CD4-positive, alpha-beta T cell (primary cell): ENCODE measurements at regions not wholly inside any gene's neighbourhood (a gene's known extent, or its start where the extent isn't known, plus 50 kb on each side); places are given as distances from the start of the nearest gene placed in this dataset.

ENCODE experiments used
- ATAC-seq: fragments of 200-7000 bp; cut with Tn5 transposase; one replicate; pipeline ENCODE4 v1.10.0; 2022; ENCODE audit warnings: mild to moderate bottlenecking; ENCODE audit not compliant: poor library complexity
- CTCF ChIA-PET: fragments of 350-600 bp; sonication (Branson Sonifier 250); formaldehyde crosslinking; loops from one replicate; lab custom pipeline; 2021; ENCODE audit warnings: antibody characterized with exemption, inconsistent platforms; lab: Charles Lee
- POLR2A ChIA-PET: fragments of 350-600 bp; sonication (Branson Sonifier 250); formaldehyde crosslinking; loops from one replicate; lab custom pipeline; 2021; ENCODE audit warnings: antibody characterized with exemption, inconsistent platforms; lab: Charles Lee
- DNase-seq, 14 experiments: peaks; one replicate each; pipeline ENCODE4 v3.0.0-alpha.2; 2013 to 2020; ENCODE audit warnings: mixed read lengths in 2 of 14
- H3K27ac ChIP-seq, 2 donors: one replicate each; pipeline versions ENCODE4 v1.5.1 to v1.7.0; 2013; ENCODE audit warnings: low read length in 2 of 2, low read depth in 1 of 2, mild to moderate bottlenecking in 1 of 2
- H3K27me3 ChIP-seq, 2 experiments: 1 replicate in 1 of 2; 2 replicates in 1 of 2; pipeline versions ENCODE4 v1.6.1 to v1.7.0; 2013; ENCODE audit warnings: low read length in 2 of 2, control low read depth in 1 of 2, mild to moderate bottlenecking in 1 of 2, moderate library complexity in 1 of 2; ENCODE audit not compliant: insufficient read depth in 2 of 2, control insufficient read depth in 1 of 2
- H3K36me3 ChIP-seq: one replicate; pipeline ENCODE4 v1.6.1; 2013; ENCODE audit warnings: low read length, control low read depth; ENCODE audit not compliant: insufficient read depth
- H3K4me1 ChIP-seq: one replicate; pipeline ENCODE4 v1.6.1; 2013; ENCODE audit warnings: low read length, control low read depth; ENCODE audit not compliant: insufficient read depth
- H3K4me3 ChIP-seq: one replicate; pipeline ENCODE4 v1.5.1; 2013; ENCODE audit warnings: mild to moderate bottlenecking, low read length, moderate library complexity
- H3K9me3 ChIP-seq, 2 experiments: 1 replicate in 1 of 2; 2 replicates in 1 of 2; pipeline versions ENCODE4 v1.6.1 to v1.7.0; 2013; ENCODE audit warnings: low read length in 2 of 2, mild to moderate bottlenecking in 2 of 2, control low read depth in 1 of 2, moderate library complexity in 1 of 2; ENCODE audit not compliant: control insufficient read depth in 1 of 2, insufficient read depth in 1 of 2
- H3K27ac Mint-ChIP-seq: one replicate; pipeline ENCODE4 v1.8.0; 2020; ENCODE audit warnings: mixed read lengths
- H3K27me3 Mint-ChIP-seq: one replicate; pipeline ENCODE4 v1.8.0; 2021; ENCODE audit warnings: mixed read lengths
- H3K36me3 Mint-ChIP-seq: one replicate; pipeline ENCODE4 v1.8.0; 2021; ENCODE audit warnings: low read depth, mixed read lengths
- H3K4me1 Mint-ChIP-seq: one replicate; pipeline ENCODE4 v1.8.0; 2021; ENCODE audit warnings: low read depth, mixed read lengths
- H3K4me3 Mint-ChIP-seq: one replicate; pipeline ENCODE4 v1.8.0; 2020; ENCODE audit warnings: mild to moderate bottlenecking, mixed read lengths
- H3K9me3 Mint-ChIP-seq: one replicate; pipeline ENCODE4 v1.8.0; 2020; ENCODE audit warnings: mixed read lengths
- CTCF ChIP-seq: fragments of 200-600 bp; IDR thresholded peaks from one replicate; pipeline ENCODE4 v1.8.0; 2022; ENCODE audit warnings: antibody characterized with exemption, mild to moderate bottlenecking
- intact Hi-C, 2 experiments: fragments of 100-400 bp; cut with DNase I in 1 of 2; cut with micrococcal nuclease in 1 of 2; formaldehyde crosslinking; loops; one replicate each; pipeline versions ENCODE4 v1.15.1 to v1.9.0; 2023 to 2025; cut with DNase I, micrococcal nuclease

- Histone ChIP-seq H3K27me3 (no peaks in the 10 kb centered on the region), H3K36me3 (no peaks in the 10 kb centered on the region), H3K4me1 (no peaks in the 10 kb centered on the region), H3K9me3 (no peaks in the 10 kb centered on the region), H3K4me3 (no peak overlapping the region), H3K27ac (no peak overlapping the region)
- no peak overlapping the region for H3K4me3 Mint-ChIP-seq
- ATAC-seq (no peak), DNase-seq (no peak)
- intact Hi-C loops, result no loop called here
- H3K4me1 Mint-ChIP-seq, result peaks cover 23% of the 10 kb centered on the region
- no peaks in the 10 kb centered on the region for H3K36me3 Mint-ChIP-seq
- ChIA-PET CTCF (no interaction called here), POLR2A (no interaction called here)
- no peak for TF ChIP-seq CTCF
- H3K27me3 Mint-ChIP-seq, result no peaks in the 10 kb centered on the region
- H3K9me3 Mint-ChIP-seq, result no peaks in the 10 kb centered on the region
- H3K27ac Mint-ChIP-seq, result no peak overlapping the region
These were observed 516.7 kb upstream of the B3GALT2 start for GRCh38 chr1:193703121-193703520.

GRCh38 chr1:193701759-193702158 is 515.3 kb upstream of the B3GALT2 start:
- Mint-ChIP-seq H3K27ac (no peak overlapping the region), H3K4me1 (peaks cover 14% of the 10 kb centered on the region), H3K27me3 (no peaks in the 10 kb centered on the region), H3K4me3 (no peak overlapping the region), H3K9me3 (no peaks in the 10 kb centered on the region), H3K36me3 (no peaks in the 10 kb centered on the region)
- no peak for TF ChIP-seq CTCF
- CTCF ChIA-PET, result no interaction called here
- Histone ChIP-seq H3K4me1 (no peaks in the 10 kb centered on the region), H3K4me3 (no peak overlapping the region), H3K9me3 (no peaks in the 10 kb centered on the region), H3K36me3 (no peaks in the 10 kb centered on the region), H3K27me3 (no peaks in the 10 kb centered on the region), H3K27ac (no peak overlapping the region)
- DNase-seq (no peak), ATAC-seq (no peak)
- intact Hi-C loops, result no loop called here
- POLR2A ChIA-PET, result no interaction called here

- Mint-ChIP-seq H3K9me3 (no peaks in the 10 kb centered on the region), H3K4me1 (peaks cover 14% of the 10 kb centered on the region), H3K27ac (no peak overlapping the region), H3K27me3 (no peaks in the 10 kb centered on the region), H3K36me3 (no peaks in the 10 kb centered on the region), H3K4me3 (no peak overlapping the region)
- no peaks in the 10 kb centered on the region for H3K9me3 ChIP-seq
- H3K4me3 ChIP-seq, result no peak overlapping the region
- POLR2A ChIA-PET, result no interaction called here
- no peak for TF ChIP-seq CTCF
- DNase-seq (no peak), ATAC-seq (no peak)
- CTCF ChIA-PET, result no interaction called here
- intact Hi-C loops, result no loop called here
- H3K4me1 ChIP-seq, result no peaks in the 10 kb centered on the region
- no peaks in the 10 kb centered on the region for H3K36me3 ChIP-seq
- no peaks in the 10 kb centered on the region for H3K27me3 ChIP-seq
- H3K27ac ChIP-seq, result no peak overlapping the region
These were observed 514.4 kb upstream of the B3GALT2 start for GRCh38 chr1:193700710-193701355.
